ENCODE measurements at regions not wholly inside any gene's neighbourhood (a gene's known extent, or its start where the extent isn't known, plus 50 kb on each side); places are given as distances from the start of the nearest gene placed in this dataset.

DNA sequence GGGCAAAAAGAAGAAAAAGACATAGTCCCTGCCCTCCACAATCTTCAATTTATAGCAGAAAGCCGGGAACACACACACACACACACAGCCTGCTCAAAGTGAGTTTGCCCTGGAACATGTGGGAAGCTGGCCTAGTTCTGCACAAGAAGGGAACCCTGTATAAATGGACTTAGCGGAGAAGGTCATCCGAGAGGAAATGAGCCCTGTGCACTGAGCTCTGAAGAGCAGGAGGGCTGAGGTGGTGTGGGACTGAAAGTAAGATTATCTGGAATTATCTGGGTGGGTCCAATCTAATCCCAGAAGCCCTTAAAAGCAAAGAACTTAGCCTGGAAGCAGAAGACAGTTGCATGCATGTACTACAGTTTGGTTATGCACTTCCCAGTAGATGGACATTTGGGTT is 90.0 kb upstream of the CTSV start:
- TF ChIP-seq USF1 (IDR thresholded peaks at IDR 0.05; ENCODE audit: borderline replicate concordance, low read depth) = no peak
- TF ChIP-seq, protein P1, sequence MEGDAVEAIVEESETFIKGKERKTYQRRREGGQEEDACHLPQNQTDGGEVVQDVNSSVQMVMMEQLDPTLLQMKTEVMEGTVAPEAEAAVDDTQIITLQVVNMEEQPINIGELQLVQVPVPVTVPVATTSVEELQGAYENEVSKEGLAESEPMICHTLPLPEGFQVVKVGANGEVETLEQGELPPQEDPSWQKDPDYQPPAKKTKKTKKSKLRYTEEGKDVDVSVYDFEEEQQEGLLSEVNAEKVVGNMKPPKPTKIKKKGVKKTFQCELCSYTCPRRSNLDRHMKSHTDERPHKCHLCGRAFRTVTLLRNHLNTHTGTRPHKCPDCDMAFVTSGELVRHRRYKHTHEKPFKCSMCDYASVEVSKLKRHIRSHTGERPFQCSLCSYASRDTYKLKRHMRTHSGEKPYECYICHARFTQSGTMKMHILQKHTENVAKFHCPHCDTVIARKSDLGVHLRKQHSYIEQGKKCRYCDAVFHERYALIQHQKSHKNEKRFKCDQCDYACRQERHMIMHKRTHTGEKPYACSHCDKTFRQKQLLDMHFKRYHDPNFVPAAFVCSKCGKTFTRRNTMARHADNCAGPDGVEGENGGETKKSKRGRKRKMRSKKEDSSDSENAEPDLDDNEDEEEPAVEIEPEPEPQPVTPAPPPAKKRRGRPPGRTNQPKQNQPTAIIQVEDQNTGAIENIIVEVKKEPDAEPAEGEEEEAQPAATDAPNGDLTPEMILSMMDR (IDR thresholded peaks at IDR 0.05) = no peak
- TF ChIP-seq YY1 (IDR thresholded peaks at IDR 0.05; ENCODE audit: low read depth) = no peak
- no peak for TF ChIP-seq JUND (IDR thresholded peaks at IDR 0.05)
- TF ChIP-seq, protein P2, sequence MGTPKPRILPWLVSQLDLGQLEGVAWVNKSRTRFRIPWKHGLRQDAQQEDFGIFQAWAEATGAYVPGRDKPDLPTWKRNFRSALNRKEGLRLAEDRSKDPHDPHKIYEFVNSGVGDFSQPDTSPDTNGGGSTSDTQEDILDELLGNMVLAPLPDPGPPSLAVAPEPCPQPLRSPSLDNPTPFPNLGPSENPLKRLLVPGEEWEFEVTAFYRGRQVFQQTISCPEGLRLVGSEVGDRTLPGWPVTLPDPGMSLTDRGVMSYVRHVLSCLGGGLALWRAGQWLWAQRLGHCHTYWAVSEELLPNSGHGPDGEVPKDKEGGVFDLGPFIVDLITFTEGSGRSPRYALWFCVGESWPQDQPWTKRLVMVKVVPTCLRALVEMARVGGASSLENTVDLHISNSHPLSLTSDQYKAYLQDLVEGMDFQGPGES (IDR thresholded peaks at IDR 0.05; ENCODE audit: low read depth, low read length) = no peak
- no peak for TF ChIP-seq TAF1 (IDR thresholded peaks at IDR 0.05; ENCODE audit: borderline replicate concordance, low read depth, low read length)
- no peak for TF ChIP-seq POLR2AphosphoS5 (IDR thresholded peaks at IDR 0.05; ENCODE audit: low read depth, low read length)
- no peak for TF ChIP-seq MXI1 (IDR thresholded peaks at IDR 0.05; ENCODE audit: low read depth, low read length)
- TF ChIP-seq FOXM1 (IDR thresholded peaks at IDR 0.05; ENCODE audit: low read depth) = no peak
- TF ChIP-seq, protein P3, sequence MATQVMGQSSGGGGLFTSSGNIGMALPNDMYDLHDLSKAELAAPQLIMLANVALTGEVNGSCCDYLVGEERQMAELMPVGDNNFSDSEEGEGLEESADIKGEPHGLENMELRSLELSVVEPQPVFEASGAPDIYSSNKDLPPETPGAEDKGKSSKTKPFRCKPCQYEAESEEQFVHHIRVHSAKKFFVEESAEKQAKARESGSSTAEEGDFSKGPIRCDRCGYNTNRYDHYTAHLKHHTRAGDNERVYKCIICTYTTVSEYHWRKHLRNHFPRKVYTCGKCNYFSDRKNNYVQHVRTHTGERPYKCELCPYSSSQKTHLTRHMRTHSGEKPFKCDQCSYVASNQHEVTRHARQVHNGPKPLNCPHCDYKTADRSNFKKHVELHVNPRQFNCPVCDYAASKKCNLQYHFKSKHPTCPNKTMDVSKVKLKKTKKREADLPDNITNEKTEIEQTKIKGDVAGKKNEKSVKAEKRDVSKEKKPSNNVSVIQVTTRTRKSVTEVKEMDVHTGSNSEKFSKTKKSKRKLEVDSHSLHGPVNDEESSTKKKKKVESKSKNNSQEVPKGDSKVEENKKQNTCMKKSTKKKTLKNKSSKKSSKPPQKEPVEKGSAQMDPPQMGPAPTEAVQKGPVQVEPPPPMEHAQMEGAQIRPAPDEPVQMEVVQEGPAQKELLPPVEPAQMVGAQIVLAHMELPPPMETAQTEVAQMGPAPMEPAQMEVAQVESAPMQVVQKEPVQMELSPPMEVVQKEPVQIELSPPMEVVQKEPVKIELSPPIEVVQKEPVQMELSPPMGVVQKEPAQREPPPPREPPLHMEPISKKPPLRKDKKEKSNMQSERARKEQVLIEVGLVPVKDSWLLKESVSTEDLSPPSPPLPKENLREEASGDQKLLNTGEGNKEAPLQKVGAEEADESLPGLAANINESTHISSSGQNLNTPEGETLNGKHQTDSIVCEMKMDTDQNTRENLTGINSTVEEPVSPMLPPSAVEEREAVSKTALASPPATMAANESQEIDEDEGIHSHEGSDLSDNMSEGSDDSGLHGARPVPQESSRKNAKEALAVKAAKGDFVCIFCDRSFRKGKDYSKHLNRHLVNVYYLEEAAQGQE (IDR thresholded peaks at IDR 0.05; ENCODE audit: low read depth, low read length) = no peak
- TF ChIP-seq GATA2 (CRISPR knock-in tag; IDR thresholded peaks at IDR 0.05) = no peak
- no peak for TF ChIP-seq RAD21 (IDR thresholded peaks at IDR 0.05; ENCODE audit: low read length)
- no peak for TF ChIP-seq RCOR1 (IDR thresholded peaks at IDR 0.05; ENCODE audit: low read length)

Measured in SK-N-SH (cell line).